Uterus (tissue), 2 donors: ENCODE measurements at regions not wholly inside any gene's neighbourhood (a gene's known extent, or its start where the extent isn't known, plus 50 kb on each side); places are given as distances from the start of the nearest gene placed in this dataset.

Experiments used
- POLR2A ChIP-seq, 2 donors: fragments of 450-650 bp; IDR thresholded peaks; one replicate each; pipeline ENCODE4 v1.6.1; 2016; ENCODE audit warnings: antibody characterized with exemption in 2 of 2, mild to moderate bottlenecking in 1 of 2, moderate library complexity in 1 of 2
- TF ChIP-seq, protein P1 (sequence below), 4 experiments: fragments of 200-600 bp in 2 of 4; fragments of 450-650 bp in 2 of 4; sonication (generic) in 2 of 4; IDR thresholded peaks; one replicate each; pipeline ENCODE4 v1.5.1; 2016 to 2019; ENCODE audit warnings: antibody characterized with exemption in 4 of 4, mild to moderate bottlenecking in 2 of 4, moderate library complexity in 1 of 4

DNA sequence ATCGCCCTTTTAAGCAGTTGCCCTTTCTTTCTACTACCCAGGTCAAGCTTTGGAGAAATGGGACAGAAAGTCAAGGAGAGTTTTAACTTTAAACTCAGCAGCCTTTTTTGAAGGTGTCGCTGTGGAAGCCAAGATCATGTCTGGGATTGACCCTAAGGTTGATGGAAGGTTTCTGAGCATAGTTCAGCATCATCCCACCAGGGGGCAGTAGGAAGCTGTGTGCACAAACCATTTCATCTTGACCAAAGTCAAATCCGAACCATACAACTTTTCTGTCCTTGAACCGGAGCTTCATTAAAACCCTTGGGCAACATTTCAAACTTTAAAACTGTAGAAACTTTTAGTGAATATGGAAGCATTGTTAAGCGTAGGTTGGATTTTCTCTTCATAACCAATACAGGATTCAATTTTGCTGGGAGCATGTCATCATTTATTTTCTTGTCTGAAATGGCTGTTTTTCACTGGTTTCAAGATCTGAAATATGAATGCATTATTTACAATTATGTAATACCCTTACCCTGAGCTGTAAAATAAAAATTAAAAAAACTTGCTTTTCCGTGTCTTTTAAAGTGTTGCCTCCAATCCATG, 214.4 kb upstream of the KIAA1217 start:
- TF ChIP-seq, protein P1, sequence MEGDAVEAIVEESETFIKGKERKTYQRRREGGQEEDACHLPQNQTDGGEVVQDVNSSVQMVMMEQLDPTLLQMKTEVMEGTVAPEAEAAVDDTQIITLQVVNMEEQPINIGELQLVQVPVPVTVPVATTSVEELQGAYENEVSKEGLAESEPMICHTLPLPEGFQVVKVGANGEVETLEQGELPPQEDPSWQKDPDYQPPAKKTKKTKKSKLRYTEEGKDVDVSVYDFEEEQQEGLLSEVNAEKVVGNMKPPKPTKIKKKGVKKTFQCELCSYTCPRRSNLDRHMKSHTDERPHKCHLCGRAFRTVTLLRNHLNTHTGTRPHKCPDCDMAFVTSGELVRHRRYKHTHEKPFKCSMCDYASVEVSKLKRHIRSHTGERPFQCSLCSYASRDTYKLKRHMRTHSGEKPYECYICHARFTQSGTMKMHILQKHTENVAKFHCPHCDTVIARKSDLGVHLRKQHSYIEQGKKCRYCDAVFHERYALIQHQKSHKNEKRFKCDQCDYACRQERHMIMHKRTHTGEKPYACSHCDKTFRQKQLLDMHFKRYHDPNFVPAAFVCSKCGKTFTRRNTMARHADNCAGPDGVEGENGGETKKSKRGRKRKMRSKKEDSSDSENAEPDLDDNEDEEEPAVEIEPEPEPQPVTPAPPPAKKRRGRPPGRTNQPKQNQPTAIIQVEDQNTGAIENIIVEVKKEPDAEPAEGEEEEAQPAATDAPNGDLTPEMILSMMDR (IDR thresholded peaks at IDR 0.05), result peak; percentile 38 to 71 (median 70)
- no peak for TF ChIP-seq POLR2A (IDR thresholded peaks at IDR 0.05)
